SK-N-MC (cell line): ENCODE measurements at regions not wholly inside any gene's neighbourhood (a gene's known extent, or its start where the extent isn't known, plus 50 kb on each side); places are given as distances from the start of the nearest gene placed in this dataset.

ENCODE experiments used
- EZH2 ChIP-seq: fragments of 200-600 bp; sonication (generic); IDR thresholded peaks from one replicate; pipeline ENCODE4 v1.6.1; 2017; ENCODE audit warnings: antibody characterized with exemption
- POLR2AphosphoS5 ChIP-seq: IDR thresholded peaks from 2 replicates; pipeline ENCODE4 v1.6.1; 2012; ENCODE audit warnings: mild to moderate bottlenecking, low read depth, low read length, borderline replicate concordance

DNA sequence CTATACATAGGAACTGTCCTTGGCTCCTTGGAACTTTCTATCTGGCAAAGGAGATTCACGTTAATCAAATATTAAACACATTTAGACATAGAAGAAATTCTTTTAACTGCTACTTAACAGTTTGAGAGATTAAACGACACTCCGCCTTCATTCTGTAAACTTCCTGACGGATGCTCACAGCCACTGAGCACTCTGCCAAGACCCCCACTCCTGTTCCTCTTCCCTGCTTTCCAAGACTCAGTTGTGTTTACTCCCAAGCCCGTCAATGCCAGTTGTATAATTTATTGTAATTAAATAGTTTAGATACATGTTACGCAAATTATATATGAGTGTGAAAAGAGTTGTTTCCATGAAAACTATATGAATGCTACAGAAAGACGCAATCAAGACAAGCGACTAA, 321.4 kb upstream of the EPHA4 start:
- no peak for TF ChIP-seq POLR2AphosphoS5
- TF ChIP-seq EZH2 = no peak
